GM18867 (cell line): ENCODE measurements at regions not wholly inside any gene's neighbourhood (a gene's known extent, or its start where the extent isn't known, plus 50 kb on each side); places are given as distances from the start of the nearest gene placed in this dataset.

Experiments
- ATAC-seq: cut with Tn5 transposase; IDR thresholded peaks from one replicate; pipeline ENCODE4 v1.9.1; 2021; ENCODE audit warnings: mild to moderate bottlenecking, moderate library complexity; ENCODE audit not compliant: unreplicated experiment

DNA sequence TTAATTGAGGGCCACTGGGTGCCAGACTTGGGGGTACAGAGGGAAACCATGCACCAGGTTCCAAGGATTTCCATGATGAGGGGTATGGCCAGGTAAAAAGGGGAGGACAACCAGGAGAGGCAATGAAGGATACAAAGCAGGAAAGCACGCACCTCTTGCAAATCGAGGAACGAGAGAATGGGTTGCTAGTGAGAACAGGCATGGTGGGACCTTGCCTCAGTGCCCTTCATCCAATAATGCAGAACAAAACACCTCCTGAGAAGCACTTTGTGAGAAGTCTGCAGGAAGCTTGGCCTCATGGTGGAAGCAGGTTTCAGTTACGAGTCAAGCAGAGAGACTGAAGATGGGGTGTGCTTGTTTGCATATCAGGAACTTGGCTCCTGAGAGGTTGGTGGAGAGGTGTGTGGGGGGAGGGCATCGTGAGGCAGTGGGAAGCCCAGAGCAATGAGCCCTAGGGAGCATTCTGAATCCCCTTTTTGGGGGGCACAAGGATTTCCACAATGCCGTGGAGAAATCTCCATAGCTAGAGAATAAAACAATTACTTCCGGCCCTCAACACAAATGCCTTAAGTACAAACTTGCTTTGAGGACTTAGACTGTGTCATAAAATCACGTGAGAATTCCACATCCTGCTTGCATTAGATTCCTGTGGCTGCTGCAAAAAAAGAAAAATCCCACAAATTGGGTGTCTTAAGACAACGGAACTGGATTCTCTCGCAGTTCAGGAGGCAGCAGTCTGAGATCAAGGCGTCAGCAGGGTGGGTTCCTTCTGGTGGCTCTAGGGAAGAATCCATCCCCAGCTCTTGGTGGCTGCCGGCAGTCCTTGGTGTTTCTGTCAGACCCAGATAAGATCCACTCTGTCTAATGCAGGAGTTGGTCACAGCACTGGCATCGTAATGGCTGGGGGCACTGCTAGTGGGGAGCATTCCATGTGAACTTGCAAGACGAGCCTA is 54.9 kb upstream of the BACE2 start:
- no peak for ATAC-seq

DNA sequence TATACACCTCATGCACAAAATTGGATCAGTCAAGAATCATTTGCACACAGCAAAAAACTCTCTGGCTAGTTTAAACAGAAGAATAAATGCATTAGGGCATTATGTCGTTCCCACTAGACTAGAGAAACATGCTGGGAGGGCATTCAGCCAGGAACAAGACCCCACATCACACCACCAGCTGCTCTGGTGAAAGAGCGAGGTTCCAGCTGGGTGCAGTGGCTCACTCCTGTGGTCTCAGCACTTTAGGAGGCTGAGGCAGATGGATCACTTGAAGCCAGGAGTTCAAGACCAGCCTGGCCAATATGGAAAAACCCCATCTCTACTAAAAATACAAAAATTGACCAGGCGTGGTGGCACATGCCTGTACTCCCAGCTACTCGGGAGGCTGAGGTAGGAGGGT is 52.1 kb upstream of the BACE2 start:
- ATAC-seq: no peak
